HG03432 (cell line): ENCODE measurements at regions not wholly inside any gene's neighbourhood (a gene's known extent, or its start where the extent isn't known, plus 50 kb on each side); places are given as distances from the start of the nearest gene placed in this dataset.
"Not testable (repeated sequence)": the region's sequence is repeated elsewhere in the genome, so short reads cannot be mapped to it uniquely, and the experiment has no call there.

Source experiments
- ATAC-seq: cut with Tn5 transposase; IDR thresholded peaks from one replicate; pipeline ENCODE4 v1.9.1; 2021; ENCODE audit warnings: mild to moderate bottlenecking, moderate library complexity; ENCODE audit not compliant: unreplicated experiment

DNA sequence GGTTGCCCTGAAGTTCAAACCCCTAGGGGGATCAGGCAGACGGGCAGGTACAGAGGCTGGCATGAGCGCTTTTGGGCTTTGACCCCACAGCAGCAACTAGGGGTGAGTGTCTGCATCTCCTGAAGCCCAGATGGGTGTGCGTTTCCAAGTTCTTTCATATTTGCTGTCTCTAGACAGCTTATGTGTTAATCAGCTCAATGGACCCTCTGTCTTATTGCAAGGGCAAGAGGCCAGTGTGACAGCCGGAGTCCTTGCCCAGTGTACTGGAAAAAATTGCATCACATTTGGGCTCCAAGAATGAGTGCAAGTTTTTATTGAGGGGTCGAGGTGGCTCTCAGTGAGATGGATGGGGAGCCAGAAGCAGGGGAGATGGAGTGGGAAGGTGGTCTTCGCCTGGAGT is 1863.7 kb upstream of the RAG2 start:
- no peak for ATAC-seq

DNA sequence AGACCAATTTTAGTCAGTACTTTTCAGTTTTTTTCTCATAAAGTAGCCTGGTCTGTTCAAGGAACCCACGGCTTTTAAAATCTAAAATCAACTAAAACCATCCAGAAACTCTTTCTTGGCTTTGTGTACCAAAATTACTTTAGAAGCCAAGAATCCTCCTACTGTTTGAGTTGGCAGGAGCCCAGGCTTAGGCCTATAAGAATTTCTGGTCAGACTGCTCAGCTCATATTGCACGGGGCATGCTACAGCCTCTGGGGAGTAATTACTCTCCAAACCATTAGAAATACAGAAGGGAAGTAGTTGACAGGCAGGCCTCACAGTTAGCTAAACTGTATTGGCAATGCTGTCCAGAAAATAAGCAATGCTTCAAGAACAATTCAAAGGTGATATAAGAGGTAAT is 1862.9 kb upstream of the RAG2 start:
- no peak for ATAC-seq

DNA sequence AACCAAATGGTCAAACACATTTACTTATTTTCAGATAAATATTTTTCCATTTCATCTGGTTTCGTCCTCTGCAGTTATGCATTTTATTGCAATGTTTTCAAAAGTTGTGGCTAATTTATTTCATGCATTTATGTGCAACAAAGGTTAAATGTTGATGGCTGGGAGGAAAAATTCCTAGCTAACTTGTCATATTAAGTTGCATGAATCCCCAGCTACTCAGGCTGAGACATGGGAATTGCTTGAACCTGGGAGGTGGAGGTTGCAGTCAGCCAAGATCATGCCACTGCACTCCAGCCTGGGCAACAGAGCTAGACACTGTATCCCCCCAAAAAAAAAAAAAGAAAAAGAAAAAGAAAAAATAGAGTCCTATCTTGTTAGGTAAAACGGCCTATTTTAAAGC is 1862.4 kb upstream of the RAG2 start:
- no peak for ATAC-seq

DNA sequence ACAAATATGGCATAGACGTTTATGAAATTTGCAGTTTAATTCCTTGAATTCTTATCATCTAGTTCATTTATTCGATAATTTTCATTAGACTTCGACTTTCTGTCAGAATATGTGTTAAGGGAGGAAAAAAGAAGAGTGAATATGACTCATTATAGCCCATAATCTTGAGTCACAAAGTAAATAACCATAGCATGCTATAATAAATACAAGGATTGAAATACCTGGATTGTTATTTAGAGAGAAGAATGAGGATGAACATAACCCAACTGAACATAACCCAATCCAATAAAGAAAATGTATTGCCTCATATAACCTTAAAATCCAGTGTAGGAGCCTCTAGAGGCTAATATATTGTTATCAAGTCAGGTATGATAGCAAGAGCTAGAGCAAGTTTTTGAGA is 1858.3 kb upstream of the RAG2 start:
- ATAC-seq: no peak

DNA sequence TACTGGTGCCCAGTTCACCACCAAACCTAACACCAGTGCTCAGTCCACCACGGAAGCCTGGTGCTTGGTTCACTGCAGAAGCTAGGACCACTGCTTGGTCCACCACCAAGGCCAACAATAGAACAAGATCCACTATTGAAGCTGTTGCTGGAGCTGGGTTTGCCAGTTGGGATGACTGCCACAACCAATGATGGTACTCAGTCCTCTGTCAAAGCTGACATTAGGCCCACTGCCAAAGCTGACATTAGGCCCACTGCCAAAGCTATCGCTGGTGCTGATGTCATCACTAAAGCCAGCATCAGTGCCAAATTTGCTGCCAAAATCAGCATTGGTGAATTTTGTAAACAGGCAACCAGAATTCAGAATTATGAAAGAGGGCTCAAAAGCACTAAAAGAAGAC is 1850.2 kb upstream of the RAG2 start:
- no peak for ATAC-seq

DNA sequence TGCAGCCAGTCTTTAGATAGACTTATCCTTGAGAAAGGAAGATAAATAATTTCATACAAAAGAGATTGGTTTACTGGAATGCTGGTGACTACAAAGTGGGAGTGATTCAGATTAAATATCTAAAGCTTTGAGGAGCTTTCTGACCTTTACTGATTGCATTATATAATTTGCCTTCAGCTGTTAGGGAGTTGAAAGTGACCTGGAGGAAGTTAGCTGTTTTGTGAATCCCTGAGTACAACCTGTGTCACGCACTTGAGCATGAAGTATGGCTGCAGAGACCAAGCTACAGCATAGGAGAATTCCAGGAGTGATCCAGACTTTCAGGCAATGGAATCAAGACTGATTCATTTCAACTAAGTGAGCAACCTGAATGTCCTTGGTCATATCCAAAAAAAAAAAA is 1848.3 kb upstream of the RAG2 start:
- ATAC-seq: no peak

DNA sequence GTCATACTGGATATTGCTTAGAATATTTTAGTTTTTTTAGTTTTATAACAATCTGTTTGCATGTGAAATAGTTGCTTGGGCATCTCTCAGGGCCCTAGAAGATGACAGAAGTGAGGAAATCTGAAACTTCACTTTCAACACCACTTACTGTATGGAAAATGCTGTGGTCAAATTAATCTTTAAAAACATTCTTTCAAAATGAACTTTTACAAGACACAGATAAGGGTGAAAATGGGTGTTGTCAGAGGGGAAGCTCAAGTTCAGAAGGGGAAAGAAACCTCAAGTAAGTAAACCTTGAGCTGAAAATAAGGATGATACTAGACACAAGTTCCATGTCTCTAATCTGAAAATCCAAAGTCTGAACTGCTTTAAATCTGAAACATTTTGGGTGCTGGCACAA is 1840.1 kb upstream of the RAG2 start:
- no peak for ATAC-seq

DNA sequence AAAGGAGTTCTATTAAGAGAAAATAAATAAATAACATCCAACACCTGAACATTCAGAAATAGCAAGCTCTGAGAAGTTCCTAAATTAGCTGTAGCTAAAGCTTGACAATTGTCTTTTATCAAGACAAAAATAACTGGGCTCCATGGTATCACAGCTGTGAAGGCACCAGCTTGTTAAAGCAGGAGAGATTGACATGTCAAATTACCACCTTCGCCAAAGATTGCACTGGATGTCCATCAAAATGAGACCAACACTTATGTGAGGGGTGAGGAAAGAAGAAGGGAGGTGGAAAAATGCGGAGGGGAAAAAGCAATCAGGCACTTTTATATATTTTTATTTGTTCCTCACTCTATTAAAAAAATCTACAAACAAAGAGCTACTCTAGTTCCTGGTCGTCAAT is 1827.5 kb upstream of the RAG2 start:
- no peak for ATAC-seq

DNA sequence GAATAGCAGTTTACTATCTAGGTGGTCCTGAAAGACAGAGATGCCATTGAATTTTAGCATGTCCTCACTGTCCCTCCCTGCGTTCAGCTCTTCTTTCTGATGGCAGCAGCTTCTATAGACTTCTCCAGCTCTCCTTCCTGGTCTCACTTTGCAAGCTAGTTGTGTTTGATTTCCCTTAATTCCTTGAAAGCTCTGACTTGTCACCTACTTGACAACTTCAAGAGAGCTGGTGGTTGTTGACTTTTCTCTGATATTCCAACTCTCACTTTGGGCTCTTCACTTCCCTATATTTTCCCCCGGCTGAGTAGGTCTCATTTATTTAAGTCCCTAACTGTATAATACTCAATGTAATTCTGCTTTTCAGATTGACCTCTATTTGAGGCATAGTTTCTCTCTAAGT is 1825.0 kb upstream of the RAG2 start:
- no peak for ATAC-seq

DNA sequence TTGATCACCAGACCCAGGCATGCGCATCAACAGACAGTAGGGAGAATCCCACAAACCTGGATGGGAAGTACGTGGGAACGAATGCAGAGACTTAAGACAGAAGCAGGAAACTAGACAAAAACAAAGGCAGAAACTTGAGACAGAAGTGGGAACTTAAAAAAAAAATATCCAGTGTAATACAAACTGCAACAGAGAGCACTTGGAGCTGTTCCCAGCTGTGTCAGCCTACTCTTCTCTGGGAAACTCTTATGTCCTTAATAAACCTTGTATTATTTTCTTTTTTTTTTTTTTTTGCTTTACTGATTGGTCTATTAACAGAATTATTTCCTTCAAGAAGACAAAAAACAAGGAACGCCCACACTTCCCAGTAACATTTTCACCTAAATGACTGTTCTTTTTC is 1818.1 kb upstream of the RAG2 start:
- ATAC-seq: no peak

DNA sequence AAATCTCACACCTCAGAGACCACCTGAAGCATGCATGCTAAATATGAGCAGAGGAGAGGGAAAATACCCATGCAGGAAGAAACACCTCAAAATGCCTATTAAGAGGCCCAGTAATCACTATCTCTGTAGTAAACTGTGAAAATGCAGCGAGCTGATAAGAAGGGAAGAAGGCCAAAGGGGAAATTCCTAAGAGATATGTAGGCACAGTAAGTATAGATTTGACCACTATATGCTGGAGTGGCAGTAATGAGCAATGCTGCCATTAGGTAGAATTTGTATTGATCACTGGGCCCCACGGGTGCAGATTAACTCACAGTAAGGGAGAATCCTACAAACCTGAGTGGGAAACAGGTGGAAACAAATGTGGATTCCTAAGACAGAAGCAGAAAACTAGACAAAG is 1813.1 kb upstream of the RAG2 start:
- no peak for ATAC-seq

DNA sequence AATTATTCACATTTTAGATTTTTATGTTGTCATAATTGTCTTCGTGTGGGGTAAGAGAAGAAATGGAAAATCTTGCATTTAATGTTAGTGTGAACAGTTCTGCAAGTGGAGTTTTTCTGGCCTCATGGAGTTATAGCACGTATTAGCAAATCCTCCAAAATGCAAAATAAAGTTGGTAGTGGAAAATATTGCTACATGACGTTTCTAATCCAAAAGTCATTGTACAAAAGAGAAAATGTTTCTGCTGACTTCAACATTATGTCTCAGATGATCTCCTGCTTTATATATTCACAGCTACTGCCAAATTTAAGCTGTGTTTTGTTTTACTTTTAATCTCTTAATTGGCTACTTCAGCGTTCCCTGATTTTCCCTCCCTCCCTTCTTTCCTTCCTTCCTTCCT is 1804.0 kb upstream of the RAG2 start:
- ATAC-seq: no peak

DNA sequence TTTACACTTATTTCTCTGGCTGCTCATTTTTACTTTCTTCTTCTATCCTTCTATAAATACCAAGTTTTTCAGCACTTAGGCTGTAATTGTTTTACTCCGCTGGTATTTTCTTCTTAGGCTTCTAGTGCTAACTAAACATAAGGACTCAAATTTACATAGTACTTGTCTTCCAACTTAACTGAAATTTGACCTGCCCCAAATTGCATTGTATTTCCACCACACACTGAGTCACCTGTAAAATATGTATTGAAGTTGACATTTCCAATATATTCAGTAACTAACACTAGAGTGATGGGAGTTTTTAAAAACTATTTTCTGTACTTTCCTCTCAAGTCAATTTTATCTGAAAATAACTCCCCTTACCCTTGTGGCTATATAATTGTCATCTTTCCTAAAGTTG is 1794.1 kb upstream of the RAG2 start:
- ATAC-seq: no peak

DNA sequence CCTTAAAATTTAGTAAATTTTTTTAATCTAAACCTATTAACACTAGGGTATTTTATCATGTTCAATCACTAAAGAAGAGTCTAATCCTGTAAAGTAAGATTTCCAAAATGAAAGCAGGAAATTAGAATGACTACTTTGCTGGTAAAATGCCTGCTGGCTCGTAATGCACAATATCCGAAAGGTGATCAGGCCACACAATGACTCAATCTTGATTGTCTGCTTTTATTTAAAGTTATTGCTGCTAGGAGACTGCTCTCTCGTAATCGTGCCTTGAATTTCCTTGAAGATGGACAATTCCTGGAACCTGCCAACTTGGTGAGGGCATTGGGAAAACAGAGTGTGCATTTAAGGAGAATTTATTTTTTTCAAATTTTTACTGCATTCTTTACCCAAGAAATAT is 1786.5 kb upstream of the RAG2 start:
- ATAC-seq: no peak

DNA sequence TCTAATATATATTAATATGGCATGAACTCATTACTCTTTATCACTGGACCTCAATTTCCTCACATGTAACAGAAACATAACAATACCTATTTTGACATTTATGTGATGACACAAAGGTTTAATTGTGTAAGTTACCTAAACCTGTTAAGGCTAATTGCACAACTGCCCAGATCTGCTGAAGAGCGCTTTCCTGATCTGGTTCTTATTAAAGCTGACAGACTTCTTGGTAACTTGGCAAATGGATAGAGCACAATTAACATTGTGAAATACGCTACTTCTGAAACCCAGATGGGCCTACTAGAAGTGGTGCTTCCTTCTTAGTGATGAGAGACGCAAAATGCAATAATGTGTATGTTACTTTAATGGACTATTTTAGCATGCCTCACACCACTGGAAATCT is 1767.2 kb upstream of the RAG2 start:
- no peak for ATAC-seq

DNA sequence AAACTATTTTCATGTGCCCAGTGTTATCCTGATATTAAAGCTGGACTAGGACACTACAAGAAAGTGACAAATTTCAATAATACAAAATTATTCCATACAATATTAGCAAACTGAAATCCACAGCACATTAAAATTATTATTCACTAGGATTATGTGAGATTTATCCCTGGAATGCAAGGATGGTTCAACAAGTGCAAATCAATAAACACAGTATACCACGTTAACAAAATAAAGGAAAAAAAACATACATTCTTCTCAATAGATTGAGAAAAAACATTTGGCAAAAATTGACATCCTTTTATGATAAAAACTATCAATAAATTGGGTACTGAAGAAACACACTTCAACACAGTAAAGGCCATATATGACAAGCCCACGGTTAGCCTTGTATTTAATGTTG is 1758.2 kb upstream of the RAG2 start:
- no peak for ATAC-seq

DNA sequence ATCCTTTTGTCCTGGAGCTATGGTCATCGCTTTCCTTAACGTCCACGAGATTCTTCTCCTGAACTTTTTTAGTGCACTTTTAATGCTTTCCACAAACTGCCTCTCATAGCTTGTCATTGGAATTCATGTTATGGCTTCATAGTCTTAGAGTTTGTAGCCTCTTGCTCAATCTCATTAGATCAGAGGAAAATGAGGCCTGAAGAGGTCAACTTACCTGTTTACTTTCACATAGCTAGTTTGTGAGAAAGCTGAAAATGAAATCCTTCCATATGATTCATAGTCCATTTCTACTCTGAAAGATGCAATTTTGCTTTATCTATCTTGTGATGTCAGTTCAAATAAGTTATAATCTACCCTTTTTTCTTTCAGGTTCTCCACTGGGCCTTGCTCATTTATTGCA is 1747.2 kb upstream of the RAG2 start:
- no peak for ATAC-seq

DNA sequence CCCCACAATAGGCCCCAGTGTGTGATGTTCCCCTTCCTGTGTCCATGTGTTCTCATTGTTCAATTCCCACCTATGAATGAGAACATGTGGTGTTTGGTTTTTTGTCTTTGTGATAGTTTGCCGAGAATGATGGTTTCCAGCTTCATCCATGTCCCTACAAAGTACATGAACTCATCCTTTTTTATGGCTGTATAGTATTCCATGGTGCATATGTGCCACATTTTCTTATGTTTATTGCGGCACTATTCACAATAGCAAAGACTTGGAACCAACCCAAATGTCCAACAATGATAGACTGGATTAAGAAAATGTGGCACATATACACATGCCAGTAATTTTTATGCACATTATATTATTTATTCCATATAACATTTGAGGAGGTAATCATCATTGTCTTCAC is 1743.6 kb upstream of the RAG2 start:
- not testable (repeated sequence) for ATAC-seq

DNA sequence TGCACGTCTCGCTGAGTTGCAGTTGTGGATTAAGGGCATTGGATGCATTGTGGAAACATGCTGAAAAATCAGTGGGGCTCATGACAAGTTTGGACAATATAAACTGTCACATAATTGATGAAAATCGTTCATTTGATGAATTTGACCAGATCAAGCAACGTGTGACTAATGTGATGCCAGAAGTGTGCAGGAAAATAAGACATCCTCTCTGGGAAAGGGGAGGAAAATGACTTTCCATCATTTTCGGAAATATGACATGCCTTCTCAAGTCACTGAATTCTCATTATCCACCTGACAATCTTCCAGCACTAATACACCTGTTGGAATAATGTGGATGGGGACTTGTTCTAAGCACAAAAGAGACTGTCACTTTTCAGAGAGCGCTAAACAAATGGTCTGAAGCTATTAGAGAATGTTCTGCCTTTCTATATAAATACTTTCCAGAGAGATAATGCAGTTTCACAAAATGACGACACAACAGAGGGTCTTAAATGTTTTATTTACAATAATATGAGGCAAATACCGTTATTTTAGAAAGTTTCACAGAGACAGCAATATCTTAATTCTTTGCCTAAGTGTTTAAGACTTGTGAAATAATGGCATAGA is 1741.9 kb upstream of the RAG2 start:
- no peak for ATAC-seq

DNA sequence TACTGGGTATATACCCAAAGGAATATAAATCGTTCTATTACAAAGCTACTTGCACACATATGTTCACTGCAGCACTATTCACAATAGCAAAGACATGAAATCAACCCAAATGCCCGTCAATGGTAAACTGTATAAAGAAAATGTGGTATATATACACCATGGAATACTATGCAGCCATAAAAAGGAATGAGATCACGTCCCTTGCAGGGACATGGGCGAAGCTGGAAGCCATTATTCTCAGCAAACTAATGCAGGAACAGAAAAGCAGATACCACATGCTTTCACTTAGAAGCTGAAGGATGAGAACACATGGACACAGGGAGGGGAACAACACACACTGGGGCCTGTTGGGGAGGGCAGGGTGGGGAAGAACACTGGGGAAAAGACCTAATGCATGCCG is 1740.0 kb upstream of the RAG2 start:
- ATAC-seq: not testable (repeated sequence)

DNA sequence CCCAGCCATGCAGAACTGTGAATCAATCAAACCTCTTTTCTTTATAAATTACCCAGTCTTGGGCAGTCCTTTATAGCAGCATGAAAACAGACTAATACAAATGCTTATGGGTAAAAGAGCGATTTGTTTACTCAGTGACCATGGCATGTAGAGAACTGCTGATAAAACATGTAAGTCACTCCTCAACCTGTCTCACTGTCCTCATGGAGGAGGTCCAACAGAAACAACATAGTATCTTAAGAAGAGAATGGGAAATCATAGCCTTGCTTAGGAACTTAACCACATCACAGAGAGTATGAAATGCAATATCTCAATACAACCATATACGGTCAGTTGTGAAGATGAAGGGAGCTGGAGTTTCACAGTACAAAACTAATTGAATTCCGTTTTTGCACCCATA is 1734.0 kb upstream of the RAG2 start:
- ATAC-seq: no peak

DNA sequence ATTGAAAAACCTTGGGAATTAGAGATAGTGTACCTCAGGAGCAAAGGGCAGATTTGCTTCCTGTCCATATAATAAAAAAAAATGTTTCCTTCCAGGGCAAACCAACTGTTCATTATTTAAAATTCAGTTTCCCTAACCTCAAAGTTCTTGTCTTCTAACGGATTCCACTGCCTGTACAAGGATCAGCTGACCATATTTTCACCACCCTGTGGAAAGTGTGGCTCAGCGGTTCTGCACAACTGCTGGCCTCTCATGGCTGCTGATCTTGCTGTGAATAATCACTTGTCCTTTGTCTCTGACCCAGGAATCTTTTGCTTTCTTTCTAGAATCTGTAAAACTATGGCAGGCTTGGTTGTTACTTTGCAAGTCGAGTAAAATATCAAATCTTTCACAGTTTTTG is 1732.5 kb upstream of the RAG2 start:
- no peak for ATAC-seq

DNA sequence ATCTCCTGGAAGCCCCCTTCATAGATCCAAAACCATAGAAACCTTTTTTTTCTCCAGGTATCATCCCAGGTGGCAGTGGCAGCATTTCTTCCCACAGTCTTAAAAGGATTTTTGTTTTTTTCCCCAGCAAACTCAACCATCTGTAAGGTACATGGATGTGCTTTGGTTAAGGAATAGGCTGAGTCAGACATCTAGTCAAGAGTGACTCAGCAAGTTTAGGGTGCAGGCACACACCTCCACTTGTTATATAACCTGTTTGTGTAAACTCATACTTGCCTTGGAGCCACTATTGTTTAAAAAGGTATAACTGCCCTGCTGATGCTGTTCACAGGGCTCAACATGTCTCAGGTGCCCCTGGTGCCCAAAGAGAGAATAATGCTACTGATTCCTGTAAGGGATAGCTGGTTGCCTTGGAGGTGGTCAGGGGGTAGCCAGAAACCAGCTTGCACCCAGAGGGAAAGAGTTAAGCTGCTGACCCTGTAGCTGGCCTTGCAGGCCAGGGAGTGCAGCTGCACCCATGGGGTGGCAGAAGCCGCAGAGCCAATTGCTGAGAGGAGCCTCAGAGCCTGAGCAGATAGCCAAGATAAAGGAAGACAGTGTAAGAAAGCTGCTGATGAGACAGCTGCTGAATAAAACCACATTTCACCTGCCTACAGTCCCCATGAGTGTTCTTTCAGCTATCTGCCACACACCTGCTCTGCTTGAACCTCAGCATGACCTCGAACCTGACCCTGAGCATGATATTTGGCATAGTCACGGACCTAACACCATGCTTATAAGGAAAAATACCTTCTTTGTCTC is 1726.1 kb upstream of the RAG2 start:
- ATAC-seq: no peak
